ENCODE measurements at regions not wholly inside any gene's neighbourhood (a gene's known extent, or its start where the extent isn't known, plus 50 kb on each side); places are given as distances from the start of the nearest gene placed in this dataset.

GRCh38 chr6:137763436-137763835 lies 103.6 kb upstream of the TNFAIP3 start:
- DNase-seq, result no peak

- no peak for DNase-seq
Measured at GRCh38 chr6:137763886-137764285, 103.2 kb upstream of the TNFAIP3 start.

- peak; percentile 20 for DNase-seq
Measured at GRCh38 chr6:137764464-137764863, 102.6 kb upstream of the TNFAIP3 start.

GRCh38 chr6:137765059-137765458 lies 102.0 kb upstream of the TNFAIP3 start:
- no peak for DNase-seq

- DNase-seq, result no peak
Measured at GRCh38 chr6:137766596-137767370, 100.3 kb upstream of the TNFAIP3 start.

GRCh38 chr6:137767465-137767864 lies 99.6 kb upstream of the TNFAIP3 start:
- DNase-seq, result no peak

GRCh38 chr6:137767911-137768690 lies 99.0 kb upstream of the TNFAIP3 start:
- DNase-seq, result no peak

GRCh38 chr6:137768935-137769334 lies 98.1 kb upstream of the TNFAIP3 start:
- no peak for DNase-seq

GRCh38 chr6:137769797-137770362 lies 97.2 kb upstream of the TNFAIP3 start:
- DNase-seq, result no peak

- no peak for DNase-seq
Measured at GRCh38 chr6:137772541-137773250, 94.4 kb upstream of the TNFAIP3 start.

GRCh38 chr6:137775227-137775626 lies 91.8 kb upstream of the TNFAIP3 start:
- no peak for DNase-seq

GRCh38 chr6:137775720-137776119 lies 91.3 kb upstream of the TNFAIP3 start:
- DNase-seq, result peak; percentile 95

GRCh38 chr6:137776256-137776655 lies 90.8 kb upstream of the TNFAIP3 start:
- no peak for DNase-seq

- peak; percentile 45 for DNase-seq
Measured at GRCh38 chr6:137776786-137777686, 90.0 kb upstream of the TNFAIP3 start.

- DNase-seq, result no peak
Measured at GRCh38 chr6:137777687-137778075, 89.4 kb upstream of the TNFAIP3 start.

- no peak for DNase-seq
Measured at GRCh38 chr6:137779982-137780381, 87.1 kb upstream of the TNFAIP3 start.

- no peak for DNase-seq
Measured at GRCh38 chr6:137780447-137781034, 86.5 kb upstream of the TNFAIP3 start.

GRCh38 chr6:137781639-137782038 lies 85.4 kb upstream of the TNFAIP3 start:
- DNase-seq, result no peak

- no peak for DNase-seq
Measured at GRCh38 chr6:137782166-137783039, 84.7 kb upstream of the TNFAIP3 start.

GRCh38 chr6:137783710-137784109 lies 83.3 kb upstream of the TNFAIP3 start:
- DNase-seq, result no peak

- no peak for DNase-seq
Measured at GRCh38 chr6:137784583-137784982, 82.5 kb upstream of the TNFAIP3 start.

All from dermis blood vessel endothelial cell (primary cell).